Neural cell (in vitro differentiated cells): ENCODE measurements at regions not wholly inside any gene's neighbourhood (a gene's known extent, or its start where the extent isn't known, plus 50 kb on each side); places are given as distances from the start of the nearest gene placed in this dataset.

Experiments
- EP300 ChIP-seq: fragments of 450-650 bp; conservative IDR thresholded peaks from 2 replicates; pipeline ENCODE4 v1.6.1; 2014; ENCODE audit warnings: antibody characterized with exemption, mild to moderate bottlenecking, moderate library complexity; ENCODE audit not compliant: poor library complexity, severe bottlenecking
- EZH2 ChIP-seq: fragments of 200-600, 300-800 bp; shearing (Covaris generic), sonication (generic); IDR thresholded peaks from 2 replicates; pipeline ENCODE4 v1.6.1; 2014; ENCODE audit warnings: antibody characterized with exemption, low read length, borderline replicate concordance, mild to moderate bottlenecking; ENCODE audit not compliant: insufficient read depth, poor library complexity, severe bottlenecking
- MXI1 ChIP-seq: fragments of 450-650 bp; conservative IDR thresholded peaks from 2 replicates; pipeline ENCODE4 v1.6.1; 2014; ENCODE audit warnings: antibody characterized with exemption, mild to moderate bottlenecking; ENCODE audit not compliant: poor library complexity, severe bottlenecking
- POLR2AphosphoS5 ChIP-seq: IDR thresholded peaks from 2 replicates; pipeline ENCODE4 v1.6.1; 2012
- SMC3 ChIP-seq: fragments of 450-650 bp; conservative IDR thresholded peaks from 2 replicates; pipeline ENCODE4 v1.6.1; 2014; ENCODE audit warnings: antibody characterized with exemption, mild to moderate bottlenecking, moderate library complexity; ENCODE audit not compliant: poor library complexity
- TAF1 ChIP-seq: IDR thresholded peaks from 2 replicates; pipeline ENCODE4 v1.6.1; 2012; ENCODE audit warnings: low read depth
- TF ChIP-seq, protein P1 (sequence below): fragments of 450-650 bp; IDR thresholded peaks from 2 replicates; pipeline ENCODE4 v1.5.1; 2014; ENCODE audit warnings: antibody characterized with exemption, mild to moderate bottlenecking, moderate library complexity; ENCODE audit not compliant: poor library complexity, severe bottlenecking

DNA sequence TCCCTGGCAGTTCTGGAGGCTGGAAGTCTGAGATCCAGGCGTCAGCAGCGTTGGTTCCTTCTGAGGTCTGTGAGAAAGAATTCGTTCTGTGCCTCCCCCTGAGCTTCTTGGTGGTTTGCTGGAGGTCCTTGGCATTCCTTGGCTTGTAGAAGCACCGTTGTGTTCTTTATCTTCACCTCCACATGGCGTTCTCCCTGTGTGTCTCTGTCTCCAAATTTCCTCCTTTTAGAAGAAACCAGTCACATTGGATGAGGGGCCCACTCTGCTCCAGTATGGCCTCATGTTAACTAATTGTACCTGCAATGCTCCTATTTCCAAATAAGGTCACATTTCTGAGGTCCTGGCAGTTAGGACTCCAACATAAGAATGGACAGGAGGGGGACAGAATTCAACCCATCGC is 73.0 kb upstream of the BACH2 start:
- TF ChIP-seq, protein P1, sequence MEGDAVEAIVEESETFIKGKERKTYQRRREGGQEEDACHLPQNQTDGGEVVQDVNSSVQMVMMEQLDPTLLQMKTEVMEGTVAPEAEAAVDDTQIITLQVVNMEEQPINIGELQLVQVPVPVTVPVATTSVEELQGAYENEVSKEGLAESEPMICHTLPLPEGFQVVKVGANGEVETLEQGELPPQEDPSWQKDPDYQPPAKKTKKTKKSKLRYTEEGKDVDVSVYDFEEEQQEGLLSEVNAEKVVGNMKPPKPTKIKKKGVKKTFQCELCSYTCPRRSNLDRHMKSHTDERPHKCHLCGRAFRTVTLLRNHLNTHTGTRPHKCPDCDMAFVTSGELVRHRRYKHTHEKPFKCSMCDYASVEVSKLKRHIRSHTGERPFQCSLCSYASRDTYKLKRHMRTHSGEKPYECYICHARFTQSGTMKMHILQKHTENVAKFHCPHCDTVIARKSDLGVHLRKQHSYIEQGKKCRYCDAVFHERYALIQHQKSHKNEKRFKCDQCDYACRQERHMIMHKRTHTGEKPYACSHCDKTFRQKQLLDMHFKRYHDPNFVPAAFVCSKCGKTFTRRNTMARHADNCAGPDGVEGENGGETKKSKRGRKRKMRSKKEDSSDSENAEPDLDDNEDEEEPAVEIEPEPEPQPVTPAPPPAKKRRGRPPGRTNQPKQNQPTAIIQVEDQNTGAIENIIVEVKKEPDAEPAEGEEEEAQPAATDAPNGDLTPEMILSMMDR = no peak
- TF ChIP-seq EZH2 (no peak), POLR2AphosphoS5 (no peak), TAF1 (no peak), EP300 (no peak), SMC3 (no peak), MXI1 (no peak)
